AG20443 (cell line): ENCODE measurements at regions not wholly inside any gene's neighbourhood (a gene's known extent, or its start where the extent isn't known, plus 50 kb on each side); places are given as distances from the start of the nearest gene placed in this dataset.
A peak's percentile ranks its signal among the peaks of the same experiment; 100 is the strongest.

Experiments used
- DNase-seq: peaks from one replicate; pipeline ENCODE4 v3.0.0; 2012; ENCODE audit warnings: low spot score, mixed read lengths

- no peak for DNase-seq
Observed at GRCh38 chr2:195410074-195410671, 246.9 kb upstream of the SLC39A10 start.

- no peak for DNase-seq
Observed at GRCh38 chr2:195408811-195409210, 248.2 kb upstream of the SLC39A10 start.

GRCh38 chr2:195408196-195408595, 248.8 kb upstream of the SLC39A10 start:
- no peak for DNase-seq

- peak; percentile 30 for DNase-seq
Observed at GRCh38 chr2:195407783-195408182, 249.2 kb upstream of the SLC39A10 start.

GRCh38 chr2:195406886-195407603, 250.0 kb upstream of the SLC39A10 start:
- DNase-seq = no peak

- DNase-seq = no peak
Observed at GRCh38 chr2:195404651-195405050, 252.4 kb upstream of the SLC39A10 start.

GRCh38 chr2:195396479-195396878, 260.5 kb upstream of the SLC39A10 start:
- no peak for DNase-seq

- no peak for DNase-seq
Observed at GRCh38 chr2:195395362-195395761, 261.7 kb upstream of the SLC39A10 start.

GRCh38 chr2:195392446-195393336, 264.3 kb upstream of the SLC39A10 start:
- DNase-seq = no peak

GRCh38 chr2:195390686-195391321, 266.2 kb upstream of the SLC39A10 start:
- no peak for DNase-seq

GRCh38 chr2:195388028-195388427, 269.0 kb upstream of the SLC39A10 start:
- no peak for DNase-seq

GRCh38 chr2:195382186-195382585, 274.8 kb upstream of the SLC39A10 start:
- DNase-seq = no peak

GRCh38 chr2:195370167-195370943, 286.7 kb upstream of the SLC39A10 start:
- no peak for DNase-seq

- no peak for DNase-seq
Observed at GRCh38 chr2:195369218-195369587, 287.8 kb upstream of the SLC39A10 start.

- DNase-seq = no peak
Observed at GRCh38 chr2:195368249-195369217, 288.5 kb upstream of the SLC39A10 start.

GRCh38 chr2:195367809-195368208, 289.2 kb upstream of the SLC39A10 start:
- no peak for DNase-seq

GRCh38 chr2:195364015-195364965, 292.7 kb upstream of the SLC39A10 start:
- peak; percentile 19 for DNase-seq

- DNase-seq = peak; percentile 30
Observed at GRCh38 chr2:195363496-195363895, 293.5 kb upstream of the SLC39A10 start.

- no peak for DNase-seq
Observed at GRCh38 chr2:195360242-195360641, 296.8 kb upstream of the SLC39A10 start.
